AG04450 (cell line): ENCODE measurements at regions not wholly inside any gene's neighbourhood (a gene's known extent, or its start where the extent isn't known, plus 50 kb on each side); places are given as distances from the start of the nearest gene placed in this dataset.

Experiments used
- CTCF ChIA-PET: fragments of 300-600, 350-600 bp; formaldehyde crosslinking; extraction: SDS; loops from one replicate; lab custom pipeline; 2022; ENCODE audit warnings: antibody characterized with exemption, inconsistent platforms; lab: Charles Lee
- POLR2A ChIA-PET: fragments of 350-600 bp; formaldehyde crosslinking; extraction: SDS; loops from one replicate; lab custom pipeline; 2021; ENCODE audit warnings: antibody characterized with exemption, inconsistent platforms; lab: Yijun Ruan, JAX
- DNase-seq: peaks from one replicate; pipeline ENCODE4 v3.0.0-alpha.2; 2011; ENCODE audit warnings: low read depth, low spot score
- H3K27ac ChIP-seq: one replicate; pipeline ENCODE4 v1.5.1; 2012; ENCODE audit warnings: low read depth, low read length, control low read depth
- H3K27me3 ChIP-seq: one replicate; pipeline ENCODE4 v1.6.0; 2012; ENCODE audit warnings: low read length; ENCODE audit not compliant: control insufficient read depth, insufficient read depth
- H3K4me3 ChIP-seq: 2 replicates; pipeline ENCODE4 v1.5.1; 2011; ENCODE audit warnings: mild to moderate bottlenecking, low read depth, low read length, control low read depth
- H3K9me3 ChIP-seq: 2 replicates; pipeline ENCODE4 v1.5.1; 2012; ENCODE audit warnings: low read length; ENCODE audit not compliant: control insufficient read depth, insufficient read depth
- CTCF ChIP-seq: IDR thresholded peaks from 2 replicates; pipeline ENCODE4 v1.5.1; 2011; ENCODE audit warnings: low read depth, low read length, control low read depth, inconsistent platforms

- DNase-seq: no peak
- ChIA-PET CTCF (no interaction called here), POLR2A (no interaction called here)
These were observed 145.5 kb upstream of the SPRY2 start for GRCh38 chr13:80486402-80486801.

DNA sequence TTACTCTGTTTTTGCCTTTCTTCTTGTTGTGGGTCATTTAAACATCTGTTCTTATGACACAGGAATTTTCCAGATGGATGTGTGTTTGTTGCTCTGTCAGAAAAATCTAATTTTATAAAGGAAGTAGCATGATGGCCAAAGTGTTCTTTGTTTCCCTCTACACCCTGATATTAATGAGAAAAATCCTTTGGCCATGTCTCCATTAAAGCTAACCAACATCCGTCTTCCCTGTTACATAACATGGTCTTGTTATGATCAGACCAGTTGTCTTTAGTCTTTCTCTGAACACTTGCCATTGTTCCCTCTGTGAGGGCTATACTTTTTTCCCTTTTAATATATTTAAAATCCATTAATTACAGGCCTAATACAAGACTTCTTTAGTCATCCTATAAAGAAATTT lies 142.2 kb upstream of the SPRY2 start:
- Histone ChIP-seq H3K27ac (no peak overlapping the region), H3K9me3 (no peaks in the 10 kb centered on the region), H3K4me3 (no peak overlapping the region), H3K27me3 (no peaks in the 10 kb centered on the region)
- ChIA-PET POLR2A (no interaction called here), CTCF (no interaction called here)
- TF ChIP-seq CTCF: no peak
- no peak for DNase-seq

More at GRCh38 chr13:80486402-80486801, 145.5 kb upstream of the SPRY2 start:
- Histone ChIP-seq H3K9me3 (no peaks in the 10 kb centered on the region), H3K27ac (no peak overlapping the region), H3K27me3 (no peaks in the 10 kb centered on the region), H3K4me3 (no peak overlapping the region)
- TF ChIP-seq CTCF: no peak

GRCh38 chr13:80481588-80481987 lies 140.7 kb upstream of the SPRY2 start:
- no peak for TF ChIP-seq CTCF

GRCh38 chr13:80477661-80478443 lies 136.9 kb upstream of the SPRY2 start:
- POLR2A ChIA-PET: no interaction called here
- Histone ChIP-seq H3K27me3 (no peaks in the 10 kb centered on the region), H3K9me3 (no peaks in the 10 kb centered on the region), H3K4me3 (no peak overlapping the region), H3K27ac (no peak overlapping the region)
- TF ChIP-seq CTCF: no peak
- CTCF ChIA-PET: no interaction called here
- DNase-seq: no peak

More at GRCh38 chr13:80481588-80481987, 140.7 kb upstream of the SPRY2 start:
- no peaks in the 10 kb centered on the region for H3K9me3 ChIP-seq
- CTCF ChIA-PET: no interaction called here
- H3K27ac ChIP-seq: no peak overlapping the region
- H3K4me3 ChIP-seq: no peak overlapping the region
- POLR2A ChIA-PET: no interaction called here
- no peak for DNase-seq
- no peaks in the 10 kb centered on the region for H3K27me3 ChIP-seq

- POLR2A ChIA-PET: no interaction called here
- TF ChIP-seq CTCF: no peak
- Histone ChIP-seq H3K4me3 (no peak overlapping the region), H3K9me3 (no peaks in the 10 kb centered on the region), H3K27ac (no peak overlapping the region), H3K27me3 (no peaks in the 10 kb centered on the region)
- CTCF ChIA-PET: no interaction called here
- no peak for DNase-seq
These were observed 136.0 kb upstream of the SPRY2 start for GRCh38 chr13:80476953-80477352.
